ENCODE measurements at regions not wholly inside any gene's neighbourhood (a gene's known extent, or its start where the extent isn't known, plus 50 kb on each side); places are given as distances from the start of the nearest gene placed in this dataset.

GRCh38 chr2:3138621-3139020 lies 239.0 kb downstream of the EIPR1 start:
- no peak for DNase-seq
- H3K27ac ChIP-seq (ENCODE audit: low read depth in 2 of 2, low read length in 1 of 2): no peak overlapping the region
- H4K20me1 ChIP-seq (ENCODE audit: insufficient read depth): no peaks in the 10 kb centered on the region
- H3K36me3 ChIP-seq (replicated peaks in 1 of 2; ENCODE audit: control insufficient read depth in 1 of 2, insufficient read depth in 2 of 2, low read length in 1 of 2): no peaks in the 10 kb centered on the region
- no peak overlapping the region for H3K4me2 ChIP-seq
- no peaks in the 10 kb centered on the region for H3K79me2 ChIP-seq (ENCODE audit: insufficient read depth)
- H3K9me2 ChIP-seq: no peaks in the 10 kb centered on the region
- H2AFZ ChIP-seq (ENCODE audit: low read depth): no peak overlapping the region
- ChIA-PET CTCF (no interaction called here), POLR2A (no interaction called here)
- H3K9ac ChIP-seq: no peak overlapping the region
- no peaks in the 10 kb centered on the region; a peak in 1 of 4 replicates for H3K4me1 ChIP-seq (ENCODE audit: control insufficient read depth in 1 of 2, insufficient read depth in 2 of 2, low read depth in 1 of 2, low read length in 1 of 2)
- no peaks in the 10 kb centered on the region for H3F3A ChIP-seq (replicated peaks; ENCODE audit: insufficient read depth)
- TF ChIP-seq USF2 (IDR thresholded peaks at IDR 0.05; ENCODE audit: borderline replicate concordance, low read depth, low read length) (no peak), FOXJ3 (CRISPR knock-in tag; IDR thresholded peaks at IDR 0.05) (no peak), RAD21 (IDR thresholded peaks at IDR 0.05; ENCODE audit: low read length) (no peak), TEAD4 (IDR thresholded peaks at IDR 0.05; ENCODE audit: borderline replicate concordance, insufficient read depth) (no peak), POLR2AphosphoS5 (IDR thresholded peaks at IDR 0.05; ENCODE audit: low read depth, low read length) (no peak)
- no peak overlapping the region for H3K4me3 ChIP-seq (ENCODE audit: low read depth in 2 of 2, low read length in 1 of 2)
- no peaks in the 10 kb centered on the region for H3K27me3 ChIP-seq (ENCODE audit: insufficient read depth)
- WGBS (ENCODE audit: low lambda C conversion rate): 73% methylated on average over 9 of the region's 9 CpGs
- no peaks in the 10 kb centered on the region for H3K9me3 ChIP-seq

- no peak for DNase-seq
- ChIA-PET POLR2A (no interaction called here), CTCF (interaction anchor here (0.6 to 1.5 kb wide), 2 partner anchors 9 to 156 kb away, joined by 3 read pairs; no protein-coding TSS in a partner anchor)
- H3K4me1 ChIP-seq (ENCODE audit: control insufficient read depth in 1 of 2, insufficient read depth in 2 of 2, low read depth in 1 of 2, low read length in 1 of 2): peaks cover 0 to under 1% of the 10 kb centered on the region in 2 experiments; a peak in 1 of 4 replicates
- H3F3A ChIP-seq (replicated peaks; ENCODE audit: insufficient read depth): no peaks in the 10 kb centered on the region
- no peak overlapping the region for H2AFZ ChIP-seq (ENCODE audit: low read depth)
- H3K4me2 ChIP-seq: no peak overlapping the region
- no peak overlapping the region for H3K4me3 ChIP-seq (ENCODE audit: low read depth in 2 of 2, low read length in 1 of 2)
- H3K9ac ChIP-seq: no peak overlapping the region
- no peaks in the 10 kb centered on the region for H4K20me1 ChIP-seq (ENCODE audit: insufficient read depth)
- no peaks in the 10 kb centered on the region for H3K79me2 ChIP-seq (ENCODE audit: insufficient read depth)
- H3K27ac ChIP-seq (ENCODE audit: low read depth in 2 of 2, low read length in 1 of 2): no peak overlapping the region
- TF ChIP-seq NFIC (IDR thresholded peaks at IDR 0.05; ENCODE audit: borderline replicate concordance): no peak
- TF ChIP-seq ELF1 (IDR thresholded peaks at IDR 0.05): no peak
- no peak for TF ChIP-seq REST (IDR thresholded peaks at IDR 0.05; ENCODE audit: low read depth, low read length)
- TF ChIP-seq JUND (IDR thresholded peaks at IDR 0.05): no peak
- WGBS (ENCODE audit: low lambda C conversion rate): 41% methylated on average over 5 of the region's 5 CpGs
- no peaks in the 10 kb centered on the region for H3K9me3 ChIP-seq
- H3K27me3 ChIP-seq (ENCODE audit: insufficient read depth): no peaks in the 10 kb centered on the region
- no peaks in the 10 kb centered on the region for H3K9me2 ChIP-seq
- H3K36me3 ChIP-seq (replicated peaks in 1 of 2; ENCODE audit: control insufficient read depth in 1 of 2, insufficient read depth in 2 of 2, low read length in 1 of 2): no peaks in the 10 kb centered on the region
Observed at GRCh38 chr2:3137651-3138300, 239.8 kb downstream of the EIPR1 start.
